ENCODE measurements at regions not wholly inside any gene's neighbourhood (a gene's known extent, or its start where the extent isn't known, plus 50 kb on each side); places are given as distances from the start of the nearest gene placed in this dataset.

GRCh38 chr5:68587171-68587570 is 371.6 kb downstream of the PIK3R1 start:
- TF ChIP-seq CTCF (IDR thresholded peaks at IDR 0.05): no peak
- TF ChIP-seq POLR2A (IDR thresholded peaks at IDR 0.05): no peak

Data from lower leg skin (tissue), 3 donors.